Loucy (cell line): ENCODE measurements at regions not wholly inside any gene's neighbourhood (a gene's known extent, or its start where the extent isn't known, plus 50 kb on each side); places are given as distances from the start of the nearest gene placed in this dataset.

Experiments
- H2AFZ ChIP-seq: fragments of 200-600 bp; sonication (generic); 2 replicates; pipeline ENCODE4 v1.6.0; 2016; ENCODE audit warnings: antibody characterized with exemption, mild to moderate bottlenecking, low read length, moderate library complexity
- H3F3A ChIP-seq: fragments of 200-600 bp; 2 replicates; pipeline ENCODE4 v1.6.0; 2016; ENCODE audit warnings: antibody characterized with exemption, low read depth, mild to moderate bottlenecking
- H3K27me3 ChIP-seq: fragments of 200-600 bp; sonication (generic); 2 replicates; pipeline ENCODE4 v1.6.1; 2014; ENCODE audit warnings: low read length, mild to moderate bottlenecking; ENCODE audit not compliant: insufficient read depth, poor library complexity, severe bottlenecking
- H3K36me3 ChIP-seq: fragments of 200-600 bp; sonication (generic); 2 replicates; pipeline ENCODE4 v1.6.1; 2016; ENCODE audit warnings: low read length; ENCODE audit not compliant: insufficient read depth
- H3K4me1 ChIP-seq: fragments of 200-600 bp; sonication (generic); 2 replicates; pipeline ENCODE4 v1.5.1; 2014; ENCODE audit warnings: low read length, mild to moderate bottlenecking; ENCODE audit not compliant: insufficient read depth, poor library complexity, severe bottlenecking
- H3K4me2 ChIP-seq: fragments of 200-600 bp; sonication (generic); 2 replicates; pipeline ENCODE4 v1.6.0; 2014; ENCODE audit warnings: antibody characterized with exemption, low read length, low read depth, mild to moderate bottlenecking; ENCODE audit not compliant: poor library complexity, severe bottlenecking
- H3K4me3 ChIP-seq: fragments of 200-600 bp; sonication (generic); 2 replicates; pipeline ENCODE4 v1.5.1; 2014; ENCODE audit warnings: low read length, mild to moderate bottlenecking, mixed read lengths; ENCODE audit not compliant: poor library complexity, severe bottlenecking
- H3K79me2 ChIP-seq: fragments of 200-600 bp; sonication (generic); 2 replicates; pipeline ENCODE4 v1.6.1; 2014; ENCODE audit warnings: low read length; ENCODE audit not compliant: insufficient read depth
- H3K9ac ChIP-seq: fragments of 200-600 bp; sonication (generic); 2 replicates; pipeline ENCODE4 v1.6.0; 2014; ENCODE audit warnings: mild to moderate bottlenecking, low read depth, low read length, moderate library complexity; ENCODE audit not compliant: poor library complexity, severe bottlenecking
- H3K9me2 ChIP-seq: fragments of 200-600 bp; sonication (generic); replicated peaks from 2 replicates; pipeline ENCODE4 v1.6.1; 2016; ENCODE audit warnings: low read depth, low read length, mixed read lengths
- H3K9me3 ChIP-seq: fragments of 200-600 bp; sonication (generic); 2 replicates; pipeline ENCODE4 v1.6.1; 2014; ENCODE audit warnings: mild to moderate bottlenecking, antibody characterized with exemption, low read length, low read depth; ENCODE audit not compliant: insufficient read depth
- H4K20me1 ChIP-seq: fragments of 200-600 bp; sonication (generic); 2 replicates; pipeline ENCODE4 v1.6.0; 2014; ENCODE audit warnings: antibody characterized with exemption, low read length, mild to moderate bottlenecking; ENCODE audit not compliant: insufficient read depth, poor library complexity, severe bottlenecking
- CTCF ChIP-seq: fragments of 200-600 bp; sonication (generic); conservative IDR thresholded peaks from 2 replicates; pipeline ENCODE4 v1.5.1; 2014; ENCODE audit warnings: mild to moderate bottlenecking, antibody characterized with exemption, low read length
- EZH2phosphoT487 ChIP-seq: fragments of 200-600 bp; IDR thresholded peaks from 2 replicates; pipeline ENCODE4 v1.6.1; 2018; ENCODE audit warnings: antibody characterized with exemption, mild to moderate bottlenecking, moderate library complexity, borderline replicate concordance

- peaks cover 13% of the 10 kb centered on the region; the same call in 1 of the 2 replicates for H3K9me3 ChIP-seq
- H3K4me1 ChIP-seq, result peaks cover 4% of the 10 kb centered on the region
- H2AFZ ChIP-seq, result no peak overlapping the region
- H3K79me2 ChIP-seq, result no peaks in the 10 kb centered on the region
- H4K20me1 ChIP-seq, result no peaks in the 10 kb centered on the region
- no peaks in the 10 kb centered on the region for H3K27me3 ChIP-seq
- H3K4me3 ChIP-seq, result no peak overlapping the region
- no peaks in the 10 kb centered on the region for H3F3A ChIP-seq
- H3K9ac ChIP-seq, result no peak overlapping the region
- no peaks in the 10 kb centered on the region for H3K36me3 ChIP-seq
- TF ChIP-seq CTCF, result no peak
- no peak for TF ChIP-seq EZH2phosphoT487
- H3K4me2 ChIP-seq, result no peak overlapping the region
- H3K9me2 ChIP-seq, result no peaks in the 10 kb centered on the region
Measured at GRCh38 chr2:172193331-172194089, 90.8 kb upstream of the DLX2 start.

GRCh38 chr2:172195836-172196376 lies 93.2 kb upstream of the DLX2 start:
- Histone ChIP-seq H3K36me3 (no peaks in the 10 kb centered on the region), H3K4me3 (no peak overlapping the region), H2AFZ (no peak overlapping the region), H3K9me3 (peaks cover 21% of the 10 kb centered on the region; the same call in 1 of the 2 replicates), H3K79me2 (no peaks in the 10 kb centered on the region), H3F3A (no peaks in the 10 kb centered on the region), H3K4me2 (no peak overlapping the region), H4K20me1 (no peaks in the 10 kb centered on the region), H3K9me2 (no peaks in the 10 kb centered on the region), H3K4me1 (peaks cover 4% of the 10 kb centered on the region), H3K9ac (no peak overlapping the region), H3K27me3 (no peaks in the 10 kb centered on the region)
- TF ChIP-seq EZH2phosphoT487, result no peak
- no peak for TF ChIP-seq CTCF

- no peak for TF ChIP-seq CTCF
- TF ChIP-seq EZH2phosphoT487, result no peak
- H3K9me3 ChIP-seq, result peaks cover 21% of the 10 kb centered on the region; the same call in 1 of the 2 replicates
- no peaks in the 10 kb centered on the region for H3F3A ChIP-seq
- H3K79me2 ChIP-seq, result no peaks in the 10 kb centered on the region
- no peak overlapping the region for H3K9ac ChIP-seq
- H2AFZ ChIP-seq, result 0 out of 2 replicates have a peak overlapping the region, but pooled peaks have one; percentile 16
- H3K4me3 ChIP-seq, result no peak overlapping the region
- no peaks in the 10 kb centered on the region for H3K27me3 ChIP-seq
- H3K4me2 ChIP-seq, result peak overlapping the region; percentile 19
- H3K36me3 ChIP-seq, result no peaks in the 10 kb centered on the region
- peaks cover 4% of the 10 kb centered on the region for H3K4me1 ChIP-seq
- no peaks in the 10 kb centered on the region for H4K20me1 ChIP-seq
- no peaks in the 10 kb centered on the region for H3K9me2 ChIP-seq
Measured at GRCh38 chr2:172196768-172197431, 94.2 kb upstream of the DLX2 start.
